H9 (cell line): ENCODE measurements at regions not wholly inside any gene's neighbourhood (a gene's known extent, or its start where the extent isn't known, plus 50 kb on each side); places are given as distances from the start of the nearest gene placed in this dataset.

Source experiments
- DNase-seq: peaks from one replicate; pipeline ENCODE4 v3.0.0-alpha.2; 2017
- H2AFZ ChIP-seq: one replicate; pipeline ENCODE4 v1.6.1; 2013; ENCODE audit warnings: mild to moderate bottlenecking, low read length, control low read depth, moderate library complexity
- H2AK5ac ChIP-seq: 2 replicates; pipeline ENCODE4 v1.6.1; 2013; ENCODE audit warnings: low read length, control low read depth, mixed read lengths; ENCODE audit not compliant: insufficient read length
- H2BK120ac ChIP-seq: one replicate; pipeline ENCODE4 v1.6.1; 2013; ENCODE audit warnings: low read depth, mild to moderate bottlenecking, low read length, control low read depth, inconsistent platforms; ENCODE audit not compliant: poor library complexity, severe bottlenecking
- H2BK12ac ChIP-seq: 2 replicates; pipeline ENCODE4 v1.6.1; 2013; ENCODE audit warnings: low read length, control low read depth, mixed read lengths, low read depth; ENCODE audit not compliant: insufficient read length
- H2BK15ac ChIP-seq: 2 replicates; pipeline ENCODE4 v1.6.1; 2013; ENCODE audit warnings: low read depth, low read length, control low read depth
- H2BK20ac ChIP-seq: one replicate; pipeline ENCODE4 v1.6.1; 2013; ENCODE audit warnings: low read depth, mild to moderate bottlenecking, low read length, control low read depth, inconsistent platforms; ENCODE audit not compliant: poor library complexity, severe bottlenecking
- H2BK5ac ChIP-seq: 2 replicates; pipeline ENCODE4 v1.6.1; 2013; ENCODE audit warnings: low read length, control low read depth, mixed read lengths; ENCODE audit not compliant: insufficient read length
- H3K14ac ChIP-seq: 2 replicates; pipeline ENCODE4 v1.6.1; 2013; ENCODE audit warnings: low read length, control low read depth; ENCODE audit not compliant: insufficient read depth
- H3K18ac ChIP-seq: 2 replicates; pipeline ENCODE4 v1.6.1; 2013; ENCODE audit warnings: low read depth, mild to moderate bottlenecking, mixed read lengths, low read length, control low read depth; ENCODE audit not compliant: insufficient read length
- H3K23ac ChIP-seq: 2 replicates; pipeline ENCODE4 v1.6.1; 2013; ENCODE audit warnings: low read length, control low read depth, mixed read lengths, low read depth; ENCODE audit not compliant: insufficient read length
- H3K23me2 ChIP-seq: 2 replicates; pipeline ENCODE4 v1.6.1; 2013; ENCODE audit warnings: low read depth, mild to moderate bottlenecking, mixed read lengths, low read length, control low read depth; ENCODE audit not compliant: insufficient read length, poor library complexity, severe bottlenecking
- H3K27ac ChIP-seq: 2 replicates; pipeline ENCODE4 v1.5.1; 2013; ENCODE audit warnings: low read length, control low read depth, mixed read lengths, low read depth; ENCODE audit not compliant: insufficient read length
- H3K27me3 ChIP-seq: 2 replicates; pipeline ENCODE4 v1.6.1; 2013; ENCODE audit warnings: low read length, control low read depth, inconsistent platforms; ENCODE audit not compliant: insufficient read depth
- H3K4ac ChIP-seq: 2 replicates; pipeline ENCODE4 v1.6.1; 2013; ENCODE audit warnings: low read depth, mild to moderate bottlenecking, control low read depth, inconsistent platforms, low read length, moderate library complexity
- H3K4me1 ChIP-seq: 2 replicates; pipeline ENCODE4 v1.6.1; 2013; ENCODE audit warnings: low read length, control low read depth, inconsistent platforms; ENCODE audit not compliant: insufficient read depth
- H3K4me2 ChIP-seq: 2 replicates; pipeline ENCODE4 v1.6.1; 2013; ENCODE audit warnings: low read length, control low read depth, mixed read lengths; ENCODE audit not compliant: insufficient read length, insufficient read depth
- H3K56ac ChIP-seq: 2 replicates; pipeline ENCODE4 v1.6.1; 2013; ENCODE audit warnings: low read depth, mild to moderate bottlenecking, mixed read lengths, low read length, control low read depth; ENCODE audit not compliant: insufficient read length
- H3K79me1 ChIP-seq: 2 replicates; pipeline ENCODE4 v1.6.1; 2013; ENCODE audit warnings: low read depth, mild to moderate bottlenecking, moderate library complexity, low read length, control low read depth, inconsistent platforms; ENCODE audit not compliant: insufficient read depth, poor library complexity, severe bottlenecking
- H3K79me2 ChIP-seq: 2 replicates; pipeline ENCODE4 v1.6.1; 2013; ENCODE audit warnings: low read length, control low read depth, inconsistent platforms; ENCODE audit not compliant: insufficient read depth
- H3K9ac ChIP-seq: 2 replicates; pipeline ENCODE4 v1.6.1; 2013; ENCODE audit warnings: low read length, control low read depth, mixed read lengths; ENCODE audit not compliant: insufficient read length; ENCODE audit errors: extremely low read depth
- H3K9me3 ChIP-seq: one replicate; pipeline ENCODE4 v1.6.1; 2013; ENCODE audit warnings: low read depth, low read length, inconsistent platforms; ENCODE audit not compliant: control insufficient read depth
- H3T11ph ChIP-seq: one replicate; pipeline ENCODE4 v1.6.1; 2013; ENCODE audit warnings: mild to moderate bottlenecking, low read length, control low read depth, inconsistent platforms
- H4K20me1 ChIP-seq: one replicate; pipeline ENCODE4 v1.6.1; 2013; ENCODE audit not compliant: control insufficient read depth, insufficient read length, insufficient read depth
- H4K5ac ChIP-seq: 2 replicates; pipeline ENCODE4 v1.6.1; 2013; ENCODE audit warnings: low read depth, mild to moderate bottlenecking, mixed read lengths, low read length, control low read depth; ENCODE audit not compliant: insufficient read length
- H4K8ac ChIP-seq: replicated peaks from 2 replicates; pipeline ENCODE4 v1.6.1; 2013; ENCODE audit warnings: low read length, control low read depth, mixed read lengths, low read depth; ENCODE audit not compliant: insufficient read length
- H4K91ac ChIP-seq: 2 replicates; pipeline ENCODE4 v1.6.1; 2013; ENCODE audit warnings: low read depth, mild to moderate bottlenecking, moderate library complexity, mixed read lengths, low read length, control low read depth; ENCODE audit not compliant: insufficient read length
- H3K27ac Mint-ChIP-seq, 3 experiments: 2 replicates in 2 of 3; 3 replicates in 1 of 3; pipeline ENCODE4 v1.8.0; 2020 to 2021; ENCODE audit warnings: mixed read lengths in 3 of 3, mild to moderate bottlenecking in 1 of 3, moderate library complexity in 1 of 3
- H3K27me3 Mint-ChIP-seq: 2 replicates; pipeline ENCODE4 v1.8.0; 2021; ENCODE audit warnings: low read depth, mild to moderate bottlenecking, moderate library complexity, mixed read lengths
- H3K36me3 Mint-ChIP-seq, 3 experiments: 2 replicates in 2 of 3; 3 replicates in 1 of 3; pipeline ENCODE4 v1.8.0; 2020 to 2021; ENCODE audit warnings: low read depth in 3 of 3, mixed read lengths in 3 of 3; ENCODE audit not compliant: insufficient read depth in 1 of 3
- H3K4me1 Mint-ChIP-seq, 2 experiments: 2 replicates each; pipeline ENCODE4 v1.8.0; 2020; ENCODE audit warnings: mixed read lengths in 2 of 2
- H3K4me3 Mint-ChIP-seq, 2 experiments: 2 replicates in 1 of 2; 3 replicates in 1 of 2; pipeline ENCODE4 v1.8.0; 2020 to 2021; ENCODE audit warnings: mild to moderate bottlenecking in 2 of 2, mixed read lengths in 2 of 2, moderate library complexity in 1 of 2
- H3K9me3 Mint-ChIP-seq, 2 experiments: 2 replicates in 1 of 2; 3 replicates in 1 of 2; pipeline ENCODE4 v1.8.0; 2020; ENCODE audit warnings: mild to moderate bottlenecking in 2 of 2, mixed read lengths in 2 of 2, moderate library complexity in 1 of 2
- WGBS: extraction: QIAGEN DNeasy Blood & Tissue Kit; methylation state at CpG from one replicate; pipeline ENCODE4 v1.1.7; 2013; ENCODE audit warnings: missing lambda C conversion rate, low lambda C conversion rate, mixed read lengths; ENCODE audit not compliant: insufficient read length; ENCODE audit errors: extremely low coverage; 5-methylcytosine and 5-hydroxymethylcytosine counted together
- TF ChIP-seq, protein P1 (sequence below): fragments of 200-600 bp; sonication (generic); conservative IDR thresholded peaks from 3 replicates; pipeline ENCODE4 v1.8.0; 2021; ENCODE audit warnings: antibody characterized with exemption, mild to moderate bottlenecking

GRCh38 chr2:41840702-41841551 lies 206.9 kb upstream of the PKDCC start:
- Mint-ChIP-seq H3K27ac (peak overlapping the region; percentile 32 to 71 (median 42); a peak in 5 of 7 replicates), H3K4me3 (peak overlapping the region; percentile 80 to 89), H3K36me3 (no peaks in the 10 kb centered on the region), H3K4me1 (peaks cover 6% of the 10 kb centered on the region in 2 experiments), H3K27me3 (peaks cover 43% of the 10 kb centered on the region), H3K9me3 (no peaks in the 10 kb centered on the region)
- TF ChIP-seq, protein P1, sequence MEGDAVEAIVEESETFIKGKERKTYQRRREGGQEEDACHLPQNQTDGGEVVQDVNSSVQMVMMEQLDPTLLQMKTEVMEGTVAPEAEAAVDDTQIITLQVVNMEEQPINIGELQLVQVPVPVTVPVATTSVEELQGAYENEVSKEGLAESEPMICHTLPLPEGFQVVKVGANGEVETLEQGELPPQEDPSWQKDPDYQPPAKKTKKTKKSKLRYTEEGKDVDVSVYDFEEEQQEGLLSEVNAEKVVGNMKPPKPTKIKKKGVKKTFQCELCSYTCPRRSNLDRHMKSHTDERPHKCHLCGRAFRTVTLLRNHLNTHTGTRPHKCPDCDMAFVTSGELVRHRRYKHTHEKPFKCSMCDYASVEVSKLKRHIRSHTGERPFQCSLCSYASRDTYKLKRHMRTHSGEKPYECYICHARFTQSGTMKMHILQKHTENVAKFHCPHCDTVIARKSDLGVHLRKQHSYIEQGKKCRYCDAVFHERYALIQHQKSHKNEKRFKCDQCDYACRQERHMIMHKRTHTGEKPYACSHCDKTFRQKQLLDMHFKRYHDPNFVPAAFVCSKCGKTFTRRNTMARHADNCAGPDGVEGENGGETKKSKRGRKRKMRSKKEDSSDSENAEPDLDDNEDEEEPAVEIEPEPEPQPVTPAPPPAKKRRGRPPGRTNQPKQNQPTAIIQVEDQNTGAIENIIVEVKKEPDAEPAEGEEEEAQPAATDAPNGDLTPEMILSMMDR, result peak; percentile 97
- Histone ChIP-seq H3K9ac (no peak overlapping the region), H2BK5ac (no peak overlapping the region), H4K91ac (no peak overlapping the region), H3K23ac (no peak overlapping the region), H3K27ac (no peak overlapping the region), H3K56ac (no peak overlapping the region), H3K4ac (no peak overlapping the region), H3K9me3 (no peaks in the 10 kb centered on the region), H2AFZ (no peak overlapping the region), H3K18ac (no peak overlapping the region), H3K4me1 (no peaks in the 10 kb centered on the region), H3K4me2 (peak overlapping the region; percentile 55), H4K5ac (no peak overlapping the region), H3K23me2 (peaks cover 7% of the 10 kb centered on the region), H3K14ac (peak overlapping the region; percentile 49; the same call in 1 of the 2 replicates), H3K27me3 (0 out of 2 replicates have a peak, but pooled peaks cover 3% of the 10 kb centered on the region), H3K79me1 (no peaks in the 10 kb centered on the region), H2BK120ac (no peak overlapping the region), H3T11ph (no peak overlapping the region), H2BK15ac (no peak overlapping the region), H4K8ac (no peak overlapping the region), H3K79me2 (no peaks in the 10 kb centered on the region), H4K20me1 (no peaks in the 10 kb centered on the region), H2AK5ac (no peak overlapping the region), H2BK12ac (no peak overlapping the region), H2BK20ac (no peak overlapping the region)
- no CpG with 5 or more reads among the region's 48 CpGs for WGBS
- peak; percentile 98 for DNase-seq
